IPS-NIHi7 (cell line): ENCODE measurements at regions not wholly inside any gene's neighbourhood (a gene's known extent, or its start where the extent isn't known, plus 50 kb on each side); places are given as distances from the start of the nearest gene placed in this dataset.
"Not testable (repeated sequence)": the region's sequence is repeated elsewhere in the genome, so short reads cannot be mapped to it uniquely, and the experiment has no call there.

Source experiments
- DNase-seq: peaks from one replicate; pipeline ENCODE4 v3.0.0; 2012; ENCODE audit warnings: mixed read lengths; ENCODE audit errors: extremely low spot score

- DNase-seq: no peak
These were observed 249.4 kb upstream of the ARPP21 start for GRCh38 chr3:35389907-35390306.

- DNase-seq: no peak
These were observed 247.1 kb upstream of the ARPP21 start for GRCh38 chr3:35392187-35392586.

GRCh38 chr3:35393901-35394799 is 245.2 kb upstream of the ARPP21 start:
- no peak for DNase-seq

GRCh38 chr3:35394905-35395304 is 244.4 kb upstream of the ARPP21 start:
- no peak for DNase-seq

GRCh38 chr3:35401671-35402070 is 237.7 kb upstream of the ARPP21 start:
- no peak for DNase-seq

GRCh38 chr3:35404571-35404970 is 234.8 kb upstream of the ARPP21 start:
- DNase-seq: no peak

GRCh38 chr3:35408882-35409281 is 230.4 kb upstream of the ARPP21 start:
- no peak for DNase-seq

GRCh38 chr3:35409991-35410390 is 229.3 kb upstream of the ARPP21 start:
- DNase-seq: no peak

- no peak for DNase-seq
These were observed 225.8 kb upstream of the ARPP21 start for GRCh38 chr3:35413483-35413882.

GRCh38 chr3:35417080-35417479 is 222.2 kb upstream of the ARPP21 start:
- no peak for DNase-seq

GRCh38 chr3:35422101-35422500 is 217.2 kb upstream of the ARPP21 start:
- DNase-seq: no peak

GRCh38 chr3:35422836-35423601 is 216.3 kb upstream of the ARPP21 start:
- DNase-seq: no peak

GRCh38 chr3:35426366-35426958 is 212.9 kb upstream of the ARPP21 start:
- DNase-seq: no peak

GRCh38 chr3:35437381-35437780 is 201.9 kb upstream of the ARPP21 start:
- DNase-seq: no peak

GRCh38 chr3:35438101-35438500 is 201.2 kb upstream of the ARPP21 start:
- DNase-seq: no peak

GRCh38 chr3:35439663-35440062 is 199.7 kb upstream of the ARPP21 start:
- no peak for DNase-seq

GRCh38 chr3:35440826-35441225 is 198.5 kb upstream of the ARPP21 start:
- DNase-seq: no peak

GRCh38 chr3:35446896-35447295 is 192.4 kb upstream of the ARPP21 start:
- DNase-seq: no peak

GRCh38 chr3:35448121-35448520 is 191.2 kb upstream of the ARPP21 start:
- DNase-seq: no peak

GRCh38 chr3:35448681-35449080 is 190.6 kb upstream of the ARPP21 start:
- DNase-seq: no peak

GRCh38 chr3:35454819-35455218 is 184.5 kb upstream of the ARPP21 start:
- DNase-seq: not testable (repeated sequence)

- no peak for DNase-seq
These were observed 165.4 kb upstream of the ARPP21 start for GRCh38 chr3:35473956-35474355.

- DNase-seq: not testable (repeated sequence)
These were observed 156.8 kb upstream of the ARPP21 start for GRCh38 chr3:35482566-35482965.
